Renal pelvis (tissue), 1 donor: ENCODE measurements at regions not wholly inside any gene's neighbourhood (a gene's known extent, or its start where the extent isn't known, plus 50 kb on each side); places are given as distances from the start of the nearest gene placed in this dataset.
A peak's percentile ranks its signal among the peaks of the same experiment; 100 is the strongest.
"Not testable (repeated sequence)": the region's sequence is repeated elsewhere in the genome, so short reads cannot be mapped to it uniquely, and the experiment has no call there.

ENCODE experiments used
- DNase-seq: peaks from one replicate; pipeline ENCODE4 v3.0.0-alpha.2; 2013

DNA sequence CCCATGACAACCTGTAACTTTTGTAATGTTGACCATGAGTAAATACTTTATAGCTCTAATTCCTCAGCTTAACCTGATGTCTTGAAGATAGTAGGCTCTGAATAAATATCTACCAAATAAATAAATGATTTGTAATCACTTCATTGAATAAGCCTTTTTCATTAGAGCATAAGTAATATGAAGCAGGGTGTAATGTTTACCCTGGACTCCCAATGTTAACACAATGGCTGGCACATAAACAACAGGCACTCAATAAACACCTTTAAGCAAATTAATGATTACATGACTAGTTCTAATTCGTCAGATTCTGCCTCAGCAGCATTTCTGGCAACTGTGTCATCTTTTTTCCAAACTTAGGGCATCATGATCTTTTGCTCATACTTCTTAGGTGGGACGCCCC lies 396.3 kb downstream of the LIG4 start:
- no peak for DNase-seq

DNA sequence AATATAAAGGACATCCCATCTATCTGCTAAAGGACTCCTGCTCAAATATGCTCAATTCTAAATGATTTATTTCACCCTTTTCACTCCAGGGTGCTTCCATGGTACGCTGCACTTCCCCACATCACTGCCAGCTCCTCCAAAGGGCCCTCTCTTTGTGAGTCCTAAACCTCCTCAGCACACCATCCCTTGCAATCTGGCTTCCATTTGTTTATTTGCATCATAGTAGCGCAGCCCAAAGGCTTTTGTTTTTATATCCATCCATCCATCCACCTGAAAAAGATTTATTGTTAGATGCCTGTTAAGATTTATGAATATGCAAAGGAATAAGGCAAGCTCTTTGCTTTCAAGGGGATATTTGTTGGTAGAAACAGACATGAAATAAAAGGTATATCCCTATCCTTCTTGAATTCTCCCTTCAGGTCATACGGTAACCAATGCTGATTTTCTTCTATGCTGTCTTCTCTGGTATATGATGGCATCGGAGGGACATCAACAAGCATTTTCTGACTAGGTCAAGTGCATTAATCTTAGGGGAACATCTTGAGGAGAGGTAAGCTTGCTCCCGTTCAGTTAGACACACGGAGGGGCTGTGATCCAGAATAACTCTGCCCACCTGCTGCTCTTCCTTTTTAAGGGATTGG lies 397.6 kb downstream of the LIG4 start:
- no peak for DNase-seq

DNA sequence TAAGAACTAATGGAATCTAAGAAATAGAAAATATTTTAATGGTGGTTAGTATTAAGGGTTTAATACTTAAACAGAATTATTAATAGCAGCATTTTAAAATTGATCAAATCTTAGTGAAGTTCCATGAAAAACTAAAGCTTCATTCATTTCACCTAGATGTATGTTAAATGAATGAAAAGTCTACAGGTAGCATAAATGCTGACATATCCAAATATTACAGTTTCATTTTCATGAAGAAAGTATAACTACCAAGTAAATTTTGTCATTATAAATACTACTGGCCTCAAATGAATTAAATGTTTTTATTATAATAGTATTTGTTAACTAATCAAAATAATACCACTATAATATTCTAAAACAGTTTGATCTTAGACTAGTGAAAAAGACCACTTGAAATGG lies 403.3 kb downstream of the LIG4 start:
- DNase-seq, result no peak

DNA sequence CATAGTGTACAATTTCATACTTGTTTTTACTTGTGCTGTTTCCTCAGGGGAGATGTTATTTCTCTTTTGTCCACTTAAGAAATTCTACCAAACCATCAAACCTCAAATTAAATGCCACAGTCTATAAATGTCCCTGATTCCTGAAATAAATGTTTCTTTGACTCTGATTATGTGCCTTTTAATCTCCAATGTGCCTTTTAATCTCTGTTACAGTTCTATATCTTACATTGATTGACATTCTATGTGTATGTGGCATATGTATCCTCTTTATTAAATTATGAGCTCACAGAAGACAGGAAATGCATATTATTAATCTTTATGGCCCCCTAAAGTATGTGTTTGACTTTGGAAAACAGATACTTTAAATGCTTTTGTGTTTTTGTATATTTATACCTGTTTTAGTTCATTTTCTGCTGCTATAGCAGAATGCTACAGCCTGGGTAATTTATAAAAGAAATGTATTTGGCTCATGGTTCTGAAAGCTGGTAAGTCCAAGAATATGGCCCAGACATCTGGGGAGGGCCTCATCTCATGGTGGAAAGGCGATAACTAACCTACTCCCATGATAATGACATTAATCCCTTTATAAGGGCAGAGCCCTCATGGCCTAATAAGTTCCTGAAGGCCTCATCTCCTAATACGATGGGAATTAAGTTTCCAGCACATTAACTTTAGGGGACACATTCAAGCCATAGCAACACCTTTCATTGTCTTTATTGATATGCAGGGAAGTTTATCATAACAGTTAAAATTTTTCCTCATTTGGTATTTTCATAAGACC lies 403.9 kb downstream of the LIG4 start:
- no peak for DNase-seq

DNA sequence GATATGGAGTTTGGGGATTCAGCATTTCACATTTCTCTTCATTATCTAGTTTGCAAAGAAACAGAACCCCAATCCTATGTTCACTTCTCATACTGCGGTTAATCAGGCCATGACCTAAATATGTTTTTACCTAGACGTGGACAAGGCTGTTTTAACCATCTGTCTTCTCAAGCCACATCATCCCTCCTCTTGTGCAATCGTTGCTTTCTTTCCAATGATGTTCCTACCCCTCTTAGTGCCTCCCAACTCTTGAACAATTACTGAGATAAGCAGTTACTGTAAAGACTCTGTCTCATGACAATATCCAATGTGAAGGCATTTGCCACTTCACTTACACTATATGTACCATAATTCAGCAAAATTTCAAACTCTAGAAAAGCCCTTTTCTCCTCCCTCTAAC lies 406.2 kb downstream of the LIG4 start:
- DNase-seq, result no peak

DNA sequence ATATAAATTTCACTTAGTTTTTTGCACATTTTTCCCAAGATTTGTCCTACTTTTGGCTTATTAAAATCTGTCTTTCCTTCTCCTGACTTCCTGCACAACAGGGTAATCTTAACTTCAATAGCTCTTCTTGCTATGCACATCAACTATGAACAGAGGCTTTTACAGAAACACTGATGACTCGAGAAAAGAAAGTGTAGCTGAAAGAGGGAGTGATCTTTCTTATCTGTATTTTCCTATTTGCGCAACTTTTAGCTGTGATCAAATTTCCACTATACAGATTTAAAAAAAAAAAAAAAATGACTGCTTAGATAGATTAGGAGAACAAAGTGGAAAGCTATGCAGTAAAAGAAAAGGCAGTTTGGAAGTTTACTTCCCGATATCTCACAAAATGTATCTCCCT lies 406.9 kb downstream of the LIG4 start:
- no peak for DNase-seq

DNA sequence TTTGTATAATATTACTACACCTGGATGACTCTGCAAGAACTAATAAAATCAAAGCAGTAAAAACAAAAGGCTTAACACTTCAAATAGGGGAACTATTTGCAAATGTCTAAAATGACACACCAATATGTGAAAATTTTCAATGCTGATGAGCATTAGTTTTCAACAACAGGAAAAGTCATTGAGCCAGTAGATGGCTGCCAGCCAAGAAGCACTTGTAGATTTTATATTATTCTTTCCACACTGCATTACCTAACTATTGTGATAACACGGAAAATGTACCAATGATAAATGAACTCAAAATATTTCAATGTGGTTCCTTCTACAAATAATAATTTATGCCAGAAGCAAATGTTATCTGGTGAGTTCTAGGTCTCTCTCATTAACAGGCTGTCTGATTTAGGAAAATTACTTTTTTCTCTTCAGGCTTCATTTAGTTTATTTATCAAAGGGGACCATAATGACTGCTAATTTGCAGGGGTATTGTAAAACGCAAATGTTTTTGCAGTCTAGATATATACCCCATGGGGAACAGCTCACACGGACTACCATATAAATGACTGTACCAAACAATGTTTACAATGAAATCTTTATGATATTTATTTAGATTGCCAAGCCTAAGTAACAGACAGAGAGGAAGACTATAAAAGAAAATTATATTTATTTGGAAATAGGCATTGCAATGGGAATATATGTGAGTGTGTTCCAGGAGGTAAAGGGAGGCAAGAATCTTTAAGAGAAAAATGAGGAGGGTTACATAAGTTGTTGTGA lies 407.8 kb downstream of the LIG4 start:
- DNase-seq, result no peak

DNA sequence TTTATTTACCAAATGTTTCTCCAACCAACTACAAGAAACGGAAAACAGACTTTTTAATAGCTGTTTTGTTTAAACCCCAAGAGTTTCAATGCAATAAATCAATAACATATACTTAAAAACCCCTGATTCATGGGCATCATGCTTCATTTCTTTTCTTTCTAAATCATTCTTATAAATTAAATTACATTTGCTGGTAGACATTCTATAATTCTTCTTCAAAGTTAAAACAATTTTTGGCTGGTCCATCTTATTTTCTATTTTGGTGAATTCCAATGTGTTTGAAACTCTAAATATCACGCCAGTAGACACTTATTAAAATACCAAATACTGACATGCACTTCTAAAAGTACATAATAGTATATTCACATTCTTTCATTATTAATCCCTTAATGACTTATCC lies 408.6 kb downstream of the LIG4 start:
- DNase-seq, result no peak

DNA sequence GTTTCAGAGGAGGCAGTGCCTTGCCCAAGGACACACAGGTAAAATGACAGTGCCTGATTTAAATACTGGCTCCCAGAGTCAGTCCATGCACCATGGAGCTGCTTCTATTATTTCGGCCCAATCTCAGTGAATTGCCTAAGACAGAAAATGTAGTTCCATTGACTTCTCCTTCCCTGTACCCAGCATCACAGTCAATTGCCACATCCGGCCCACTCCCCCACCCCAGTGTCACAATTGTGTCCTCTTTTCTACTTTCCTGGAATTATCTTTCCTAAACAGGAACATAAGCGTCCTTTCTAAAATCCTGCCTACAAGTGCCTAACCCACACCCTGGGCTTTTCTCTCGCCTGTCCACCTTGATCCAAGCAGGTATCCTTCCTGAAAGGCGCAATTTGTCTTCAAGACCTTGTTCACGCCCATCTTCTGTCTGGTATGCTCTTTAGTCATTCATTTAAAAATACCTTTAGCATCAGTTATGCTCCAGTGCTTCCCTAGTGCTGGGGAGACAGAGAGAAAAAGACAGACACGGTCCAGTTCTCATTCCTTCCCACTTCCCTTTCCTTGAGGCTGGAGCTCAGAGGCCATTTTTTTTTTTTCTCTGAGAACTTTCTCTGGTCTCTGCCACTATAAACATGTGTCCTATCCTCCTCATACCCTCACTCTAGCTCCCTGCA lies 411.4 kb downstream of the LIG4 start:
- no peak for DNase-seq

DNA sequence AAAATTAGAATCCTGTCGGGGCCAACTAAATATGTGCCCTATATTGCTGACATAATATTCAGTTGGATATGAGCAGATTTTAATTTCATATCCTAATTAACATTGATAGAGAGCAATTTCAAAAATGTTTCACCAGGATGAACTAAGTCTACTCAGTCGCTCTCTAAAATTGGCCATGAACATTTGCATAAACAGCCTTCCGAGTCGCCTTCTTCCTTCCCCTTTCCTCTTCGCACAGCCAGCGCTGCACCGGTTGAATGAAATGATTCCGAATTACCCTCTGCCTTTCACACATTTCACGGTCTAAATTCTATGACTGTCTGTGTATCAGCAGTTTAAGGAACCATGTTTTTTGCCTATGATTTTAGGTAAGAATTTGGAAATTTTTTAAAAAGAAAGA lies 413.7 kb downstream of the LIG4 start:
- DNase-seq, result no peak

DNA sequence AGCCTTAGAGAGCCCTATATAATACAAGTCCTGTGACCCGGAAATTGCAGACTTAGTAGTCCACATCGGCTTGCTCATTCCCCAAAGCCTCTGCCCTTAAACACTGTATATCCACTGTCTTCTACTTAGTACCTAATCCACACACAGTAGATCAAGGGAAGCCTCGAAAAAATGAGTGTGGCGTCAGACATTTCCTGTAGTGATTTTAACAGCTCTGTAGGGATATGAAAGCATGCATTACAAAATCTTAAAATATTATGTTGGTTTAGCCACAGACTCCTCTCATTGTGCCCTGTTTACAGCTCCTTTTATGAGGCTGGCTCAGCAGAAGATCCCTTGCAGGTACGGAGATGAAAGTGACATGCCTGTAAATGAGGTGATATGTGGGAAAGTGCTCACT lies 416.3 kb downstream of the LIG4 start:
- no peak for DNase-seq

DNA sequence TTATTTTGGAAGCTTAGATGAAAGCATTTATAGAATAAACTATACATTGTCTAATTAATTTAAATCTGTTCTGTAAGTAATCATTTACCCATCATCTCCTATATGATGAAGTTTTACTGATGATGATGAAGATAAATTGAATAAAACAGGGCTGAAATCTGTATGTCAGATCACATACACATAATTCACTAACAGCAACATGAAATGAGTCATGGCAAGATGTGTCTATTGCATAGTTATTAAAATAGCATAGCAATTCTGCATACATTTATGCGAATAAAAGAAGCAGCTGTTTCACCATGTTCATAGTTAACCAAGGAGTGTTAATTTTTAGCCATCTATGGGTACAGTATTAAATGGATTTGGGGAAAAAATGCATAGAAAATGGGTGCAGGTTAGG lies 424.9 kb downstream of the LIG4 start:
- DNase-seq, result no peak

DNA sequence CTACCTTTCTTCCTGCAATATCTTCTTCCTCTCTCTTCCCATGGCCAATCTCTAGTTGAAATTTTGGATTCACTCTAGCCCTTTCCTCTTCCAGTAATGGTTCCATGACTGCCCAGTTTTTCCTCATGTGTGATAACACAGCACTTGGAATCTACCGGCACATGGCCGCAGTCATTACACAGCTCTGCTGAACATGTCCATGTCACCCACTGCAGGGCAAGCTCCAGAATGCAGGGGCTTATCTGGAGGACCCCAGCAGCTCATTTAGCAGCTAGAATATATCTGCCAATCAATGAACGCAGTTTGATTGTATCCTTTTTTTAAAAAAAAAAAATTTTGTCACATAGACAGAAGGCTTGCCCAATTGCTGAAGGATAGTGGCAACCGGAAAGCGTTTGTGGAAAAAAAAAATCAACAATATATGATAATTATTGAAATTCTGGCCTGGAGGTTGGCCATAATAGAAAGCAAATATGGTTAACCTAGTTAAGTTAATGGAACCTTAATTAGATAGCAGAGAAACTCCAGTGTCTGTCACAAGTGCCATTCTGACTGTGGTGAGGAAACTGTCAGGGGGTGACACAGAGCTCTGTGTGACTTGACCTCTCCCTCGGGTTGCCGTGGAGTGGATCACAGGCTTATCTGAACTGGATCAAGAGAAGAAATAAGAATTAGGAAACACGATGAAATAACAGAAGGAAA lies 426.7 kb downstream of the LIG4 start:
- DNase-seq, result no peak

DNA sequence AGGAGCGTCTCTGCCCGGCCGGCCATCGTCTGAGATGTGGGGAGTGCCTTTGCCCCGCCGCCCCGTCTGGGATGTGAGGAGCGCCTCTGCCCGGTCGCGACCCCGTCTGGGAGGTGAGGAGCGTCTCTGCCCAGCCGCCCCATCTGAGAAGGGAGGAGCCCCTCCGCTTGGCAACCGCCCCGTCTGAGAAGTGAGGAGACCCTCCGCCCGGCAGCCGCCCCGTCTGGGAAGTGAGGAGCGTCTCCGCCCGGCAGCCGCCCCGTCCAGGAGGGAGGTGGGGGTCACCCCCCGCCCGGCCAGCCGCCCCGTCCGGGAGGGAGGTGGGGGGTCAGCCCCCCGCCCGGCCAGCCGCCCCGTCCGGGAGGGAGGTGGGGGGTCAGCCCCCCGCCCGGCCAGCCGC lies 432.7 kb downstream of the LIG4 start:
- DNase-seq, result not testable (repeated sequence)

DNA sequence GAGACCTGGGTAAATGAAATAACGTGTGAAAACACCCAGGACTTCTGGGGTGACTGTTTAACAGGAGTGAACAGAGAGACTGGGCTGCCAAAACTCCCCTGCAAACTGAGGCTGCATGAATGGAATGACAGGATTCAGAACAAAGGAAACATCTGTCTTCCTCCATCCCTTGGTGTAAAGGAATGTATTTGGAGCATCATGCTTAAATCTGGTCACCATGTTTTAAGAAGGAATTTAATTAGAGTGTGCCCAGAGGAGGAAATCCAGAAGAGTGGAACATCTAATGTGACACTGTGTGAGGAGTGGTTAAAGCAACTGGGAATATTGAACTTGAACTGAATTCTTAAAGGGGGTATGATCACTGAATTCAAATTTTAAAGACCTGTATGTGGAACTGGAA lies 437.2 kb downstream of the LIG4 start:
- no peak for DNase-seq

DNA sequence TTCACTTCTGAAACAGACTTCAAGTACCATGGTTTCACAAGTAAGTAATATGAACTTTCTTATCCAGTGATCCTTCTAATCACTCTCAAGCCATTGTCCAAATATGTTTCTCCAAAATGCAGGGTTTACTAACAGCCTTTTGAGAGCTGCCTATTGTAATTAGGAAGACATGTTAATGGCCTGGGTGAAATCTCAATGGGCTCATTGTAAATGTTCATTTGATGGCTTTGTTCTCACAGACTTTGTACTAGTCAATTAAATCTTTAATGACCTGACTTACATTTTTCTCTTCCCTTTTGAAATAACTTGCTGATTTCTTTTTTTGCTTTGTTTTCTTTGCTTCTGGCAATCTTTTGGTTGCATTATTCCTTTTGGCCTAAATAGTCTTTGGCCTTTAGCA lies 444.8 kb downstream of the LIG4 start:
- DNase-seq, result no peak

DNA sequence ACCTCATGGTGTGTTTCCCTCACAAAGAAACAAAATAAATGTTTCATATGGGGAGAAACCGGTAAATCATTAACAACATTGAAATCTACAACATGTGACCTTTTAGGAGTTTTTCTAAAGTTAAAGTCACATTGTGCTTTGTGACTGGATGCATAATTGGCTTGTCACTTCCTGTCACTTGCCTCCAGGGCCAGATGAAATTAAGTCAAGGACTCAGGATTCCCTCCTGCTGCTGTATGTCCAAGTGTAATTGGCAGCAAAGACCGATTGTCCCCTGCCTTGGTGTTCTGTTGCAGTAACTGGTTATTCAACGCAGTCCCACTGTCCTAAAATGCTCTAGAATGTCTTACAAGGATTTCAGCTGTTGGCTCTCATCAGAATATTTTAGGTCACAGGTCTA lies 448.2 kb downstream of the LIG4 start:
- DNase-seq, result peak; percentile 9

DNA sequence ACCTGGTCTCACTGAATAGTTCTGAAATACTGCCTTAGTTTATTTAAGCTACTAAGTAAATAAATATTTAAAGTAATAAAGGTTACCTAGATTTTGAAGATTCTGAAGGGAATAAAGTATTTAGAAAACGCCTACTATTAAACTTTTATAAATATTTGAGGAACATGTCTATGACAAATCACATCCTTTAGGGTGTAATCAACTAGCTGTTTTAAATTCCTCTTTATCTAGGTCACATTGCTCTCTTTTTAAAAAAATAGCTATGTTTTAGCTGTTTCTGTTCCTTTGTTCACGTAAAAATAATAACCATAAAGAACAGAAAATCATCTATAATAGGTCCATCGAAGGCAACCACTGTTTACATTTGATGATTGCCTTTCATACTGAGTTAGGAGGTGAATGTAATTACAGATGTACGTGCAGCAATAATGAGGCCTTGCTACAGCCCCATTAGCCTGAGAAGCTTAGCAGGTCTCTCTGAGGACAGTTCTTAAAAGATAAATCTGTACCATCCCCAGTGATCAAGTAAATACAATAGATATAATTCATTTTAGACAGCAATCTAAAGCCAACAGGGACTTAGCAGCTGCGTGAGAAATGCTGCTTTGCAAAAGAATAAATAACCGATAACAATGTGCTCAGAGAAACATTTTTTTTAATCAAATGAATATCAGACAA lies 449.5 kb downstream of the LIG4 start:
- no peak for DNase-seq

DNA sequence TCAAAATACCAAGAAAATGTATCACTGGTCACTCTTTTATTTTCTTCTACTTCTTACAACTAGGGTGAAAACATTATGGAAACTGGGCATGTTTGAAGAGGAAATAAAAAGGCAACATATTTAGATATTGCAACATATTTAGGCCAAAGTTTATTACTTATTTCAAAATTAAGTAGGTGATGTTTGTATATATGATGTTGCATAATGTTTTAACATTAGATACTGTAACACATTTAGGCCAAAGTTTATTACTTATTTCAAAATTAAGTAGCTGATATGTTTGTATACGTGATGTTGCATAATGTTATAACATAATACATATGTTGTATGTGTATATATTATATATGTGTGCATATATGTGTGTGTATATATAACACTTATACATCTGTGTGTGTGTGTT lies 451.3 kb downstream of the LIG4 start:
- DNase-seq, result no peak

DNA sequence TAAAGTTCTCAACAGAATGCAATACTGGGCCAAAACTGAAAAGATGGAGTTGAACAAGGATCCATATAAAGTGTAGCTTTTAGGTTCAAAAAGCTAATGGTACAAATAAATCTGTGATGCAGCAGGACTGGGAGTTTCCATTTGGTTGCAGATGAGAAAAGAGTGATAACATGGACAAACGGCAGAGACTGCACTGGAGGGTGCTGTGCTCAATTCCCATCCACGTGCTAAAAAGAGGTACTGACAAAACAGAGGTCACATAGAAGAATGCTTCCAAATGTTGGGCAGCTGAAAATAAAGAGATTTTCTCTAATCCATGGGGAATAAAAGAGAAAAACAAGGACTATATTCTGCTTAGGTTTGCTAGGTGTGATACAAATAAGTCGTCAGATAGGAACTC lies 461.6 kb downstream of the LIG4 start:
- no peak for DNase-seq

DNA sequence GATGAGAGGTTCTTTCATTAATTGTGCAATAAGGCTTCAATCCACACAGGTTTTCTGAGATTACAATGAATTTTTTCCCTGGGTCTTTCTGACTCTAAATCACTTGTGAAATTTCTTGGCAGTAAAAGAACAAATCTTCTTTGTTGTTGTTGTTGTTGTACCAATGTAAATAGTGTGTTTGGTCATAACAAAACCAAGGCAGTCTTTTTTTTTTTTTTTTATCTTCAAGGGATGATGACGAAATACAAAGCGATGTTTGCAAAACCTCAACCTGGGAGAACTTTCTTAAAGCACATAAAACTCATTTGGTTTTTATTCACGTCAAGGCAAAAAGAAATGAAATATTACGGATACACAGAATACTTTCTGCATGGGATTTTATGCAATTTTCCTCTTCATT lies 462.0 kb downstream of the LIG4 start:
- DNase-seq, result no peak
